Mucosa of gallbladder (tissue), 1 donor: ENCODE measurements at regions not wholly inside any gene's neighbourhood (a gene's known extent, or its start where the extent isn't known, plus 50 kb on each side); places are given as distances from the start of the nearest gene placed in this dataset.

ENCODE experiments used
- DNase-seq: peaks from one replicate; pipeline ENCODE4 v3.0.0-alpha.2; 2020; ENCODE audit warnings: low spot score
- donor health status: DM: no; HTN: no; CAD: no.

DNA sequence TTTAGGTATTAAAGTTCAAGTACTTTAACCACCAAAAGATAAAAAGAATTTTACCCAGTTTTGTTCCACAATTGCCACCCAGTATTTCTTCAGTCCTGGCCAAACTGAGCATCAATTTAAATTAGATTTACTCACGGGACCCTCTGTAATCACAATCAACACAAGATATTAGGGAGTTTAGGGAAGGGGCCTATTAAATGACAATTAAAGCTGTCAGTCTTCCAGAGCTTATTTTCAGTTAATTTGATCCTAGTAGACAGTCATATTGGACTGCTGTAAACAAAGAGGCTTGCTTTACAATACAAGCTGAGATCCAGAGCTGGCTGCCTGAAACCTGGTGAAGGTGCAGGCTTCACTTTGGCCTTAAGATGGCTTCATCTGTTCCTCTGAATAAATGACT is 321.2 kb upstream of the NBEA start:
- DNase-seq: no peak

DNA sequence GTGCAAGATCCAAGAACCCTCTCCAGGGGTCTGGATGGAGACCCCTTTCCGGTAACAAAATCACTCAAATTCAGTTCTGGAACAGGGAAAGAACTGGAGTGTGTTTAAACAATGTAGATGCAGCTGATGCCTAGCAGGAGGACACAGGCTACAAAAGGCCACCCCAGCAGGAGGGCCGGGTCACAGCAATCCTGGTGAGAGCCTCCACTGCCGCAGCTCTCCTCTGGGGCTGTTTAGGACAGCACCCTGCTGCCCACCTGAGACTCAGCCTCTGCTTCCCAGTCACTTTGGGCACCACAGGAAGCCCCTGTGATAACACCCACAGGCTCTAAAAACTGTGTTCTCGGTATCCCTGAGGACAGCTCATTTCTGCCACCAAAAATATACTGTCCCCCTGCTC is 318.7 kb upstream of the NBEA start:
- DNase-seq: no peak

DNA sequence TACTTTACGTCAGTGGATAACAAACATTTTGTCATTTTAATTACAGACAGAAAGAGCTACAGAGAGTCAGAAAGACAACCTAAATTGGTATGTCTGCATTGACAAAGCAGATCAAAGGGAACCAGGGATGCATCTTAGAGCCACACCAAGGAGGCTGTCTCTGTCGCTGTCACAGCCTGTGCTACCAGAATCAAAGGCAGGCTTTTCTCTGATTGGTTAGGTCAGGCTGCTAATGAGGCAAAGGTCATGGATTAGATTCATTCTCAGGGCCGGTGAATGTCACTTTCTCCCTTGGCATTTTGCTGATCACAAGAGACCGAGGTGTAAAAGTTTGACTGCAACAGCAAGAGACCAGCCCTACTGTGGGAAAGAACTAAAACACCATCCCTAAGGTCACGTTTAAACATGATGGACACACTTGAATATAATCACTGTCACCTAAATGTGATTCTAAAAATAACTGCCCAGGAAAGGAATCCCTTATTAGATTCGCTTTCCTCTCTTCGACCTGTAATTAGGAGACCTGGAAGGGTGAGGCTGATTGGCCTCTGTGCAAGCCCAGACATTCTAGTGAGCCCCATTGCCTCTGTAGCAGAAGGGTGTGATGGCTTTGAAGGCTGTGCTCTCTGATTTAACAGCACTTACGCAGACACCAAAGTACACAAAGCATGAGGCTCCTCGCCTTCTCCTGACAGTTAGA is 314.4 kb upstream of the NBEA start:
- no peak for DNase-seq

DNA sequence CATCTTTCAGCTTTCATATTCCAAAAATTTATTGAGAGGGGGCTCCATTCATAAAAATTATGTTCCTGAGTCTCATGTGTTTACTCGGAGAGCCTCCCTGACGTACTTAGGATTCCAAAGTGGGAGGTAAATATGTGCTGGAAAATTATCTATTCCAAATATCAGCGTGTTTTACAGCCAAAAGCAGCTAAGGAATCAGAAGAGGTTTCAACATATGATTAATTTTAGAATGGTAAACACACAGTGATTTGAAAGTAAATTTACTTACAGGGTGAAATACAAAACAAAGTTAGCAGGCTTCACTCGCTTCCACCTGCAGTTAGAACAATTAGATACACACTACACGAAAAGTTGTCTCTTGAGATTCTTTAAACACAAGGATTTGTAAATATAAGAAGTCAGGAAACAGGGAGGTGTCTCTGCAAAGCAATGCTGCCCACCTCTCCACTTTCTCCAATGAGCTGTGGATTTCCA is 313.8 kb upstream of the NBEA start:
- DNase-seq: no peak

DNA sequence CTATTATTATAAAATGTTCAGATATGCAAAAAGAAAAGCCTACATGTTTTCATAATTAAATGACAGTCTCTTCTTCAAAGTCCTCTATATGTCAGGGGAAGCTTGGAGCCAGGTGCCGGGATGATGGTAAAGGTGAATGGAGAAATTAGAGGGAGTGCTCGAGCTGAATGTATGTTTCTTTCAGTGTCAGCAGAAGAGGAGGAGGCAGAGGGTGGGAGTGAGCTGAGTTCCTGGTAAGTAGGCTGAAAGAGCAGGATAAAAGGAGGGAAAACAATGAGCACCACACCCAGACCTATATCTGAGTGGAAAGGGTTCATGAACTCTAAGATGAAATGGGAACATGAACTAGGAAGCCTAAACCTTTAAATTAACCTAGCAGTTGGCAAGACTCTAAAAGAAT is 307.6 kb upstream of the NBEA start:
- no peak for DNase-seq

DNA sequence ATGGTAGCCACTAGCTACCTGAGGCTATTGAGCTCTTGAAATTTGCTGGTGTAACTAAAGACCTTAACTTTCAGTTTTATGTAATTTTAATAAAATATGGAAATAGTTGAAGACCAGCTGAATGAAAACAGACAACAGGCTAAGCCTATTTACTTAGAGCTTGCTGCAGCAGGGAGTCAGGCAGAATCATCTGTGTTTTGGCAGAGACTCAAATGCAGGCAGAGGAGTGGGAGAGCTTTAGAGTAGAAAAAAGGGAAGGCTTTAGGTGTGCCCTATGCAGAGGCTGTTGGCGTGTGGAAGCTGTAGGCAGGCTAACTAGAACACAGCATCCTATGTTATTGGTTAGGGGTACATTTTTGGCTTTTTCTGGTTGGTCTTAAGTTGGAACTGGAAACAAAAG is 304.9 kb upstream of the NBEA start:
- DNase-seq: no peak

DNA sequence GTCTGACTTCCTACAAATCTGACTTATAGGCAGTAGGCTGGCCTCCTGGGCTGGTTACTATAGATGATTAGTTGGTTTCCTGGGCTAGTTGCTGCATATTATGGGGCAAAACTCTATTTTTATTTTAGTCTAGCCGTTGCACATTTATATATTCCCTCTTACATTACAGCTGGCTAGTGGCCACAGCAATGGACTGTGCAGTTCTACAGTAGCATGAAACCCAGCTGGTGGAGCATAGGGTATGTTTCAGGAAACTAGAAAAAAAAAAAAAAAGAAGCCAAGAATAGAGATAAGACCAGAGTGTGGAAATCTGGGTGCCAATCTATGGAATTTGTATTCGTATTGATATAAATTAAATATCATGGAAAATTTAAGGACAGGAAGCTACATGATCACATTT is 304.4 kb upstream of the NBEA start:
- no peak for DNase-seq

DNA sequence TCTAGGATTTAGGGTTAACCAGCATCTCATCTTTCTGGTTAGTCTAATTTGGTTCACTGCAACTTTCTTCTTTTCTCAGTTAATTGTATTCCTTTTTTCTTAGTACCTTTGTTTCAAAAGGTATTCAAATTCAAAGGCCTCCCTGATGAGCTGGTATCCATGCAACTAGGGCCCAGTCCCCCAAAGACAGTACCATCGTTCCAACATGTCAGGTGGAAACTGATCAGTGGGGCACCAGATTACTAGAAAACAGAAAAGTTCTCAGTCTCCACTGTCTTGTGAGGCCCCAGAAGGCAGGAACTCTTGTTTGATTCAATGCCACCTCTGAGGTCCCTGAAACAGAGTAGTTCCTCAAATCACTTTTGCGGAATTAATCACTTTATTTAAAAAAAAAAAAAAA is 303.2 kb upstream of the NBEA start:
- no peak for DNase-seq

DNA sequence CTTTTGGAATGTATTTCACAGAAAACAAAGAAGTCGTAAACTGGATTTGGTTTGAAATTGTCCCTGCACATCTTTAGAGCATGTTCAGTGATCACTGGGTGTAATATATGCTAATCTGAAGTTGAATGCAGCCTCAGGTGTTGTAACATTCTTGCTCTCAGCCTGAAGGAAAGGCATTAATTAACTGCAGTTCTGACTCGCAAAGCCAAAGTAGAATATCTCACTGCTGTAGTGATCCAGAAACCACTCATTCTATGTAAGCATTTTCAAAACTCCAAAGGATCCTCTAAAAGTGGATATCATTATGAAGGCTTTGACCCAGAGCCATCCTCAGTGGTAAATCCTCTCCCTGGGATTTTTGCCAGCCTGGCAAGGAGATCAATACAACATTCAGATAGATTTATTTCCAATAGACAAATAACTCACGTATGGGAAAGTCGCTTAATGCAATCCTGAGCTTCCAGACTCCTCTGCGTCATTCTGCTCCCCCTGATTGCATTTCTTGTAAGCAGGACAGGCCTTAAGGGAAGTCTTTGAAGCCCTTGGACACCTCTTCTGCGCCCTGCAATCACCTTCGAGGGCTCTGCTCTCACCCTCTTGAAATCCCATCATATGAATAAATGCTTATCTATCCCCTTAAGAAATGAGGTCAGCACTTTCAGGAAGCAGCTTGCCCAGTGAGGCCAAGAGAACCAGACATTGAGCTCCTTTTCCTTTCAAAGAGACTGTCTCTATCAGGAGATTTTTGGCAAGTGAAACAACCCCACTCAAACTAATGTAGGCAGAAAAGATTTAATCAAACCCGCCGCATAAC is 301.7 kb upstream of the NBEA start:
- no peak for DNase-seq

DNA sequence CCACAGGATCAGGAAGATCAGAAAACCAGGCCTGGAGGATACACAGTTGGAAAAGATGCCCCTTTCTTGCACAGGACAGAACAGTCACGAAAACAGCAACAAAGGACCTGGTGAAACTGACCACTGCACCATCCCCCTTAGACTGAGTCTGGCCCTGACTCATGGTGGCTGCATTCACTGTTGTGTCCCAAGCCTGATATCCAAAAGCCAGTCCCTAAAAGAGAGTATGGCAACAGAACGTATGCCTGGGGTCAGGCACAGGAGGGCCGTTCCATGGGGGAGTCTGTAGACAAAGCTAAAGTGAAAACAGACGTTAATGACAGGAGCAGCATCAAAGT is 301.1 kb upstream of the NBEA start:
- DNase-seq: no peak

DNA sequence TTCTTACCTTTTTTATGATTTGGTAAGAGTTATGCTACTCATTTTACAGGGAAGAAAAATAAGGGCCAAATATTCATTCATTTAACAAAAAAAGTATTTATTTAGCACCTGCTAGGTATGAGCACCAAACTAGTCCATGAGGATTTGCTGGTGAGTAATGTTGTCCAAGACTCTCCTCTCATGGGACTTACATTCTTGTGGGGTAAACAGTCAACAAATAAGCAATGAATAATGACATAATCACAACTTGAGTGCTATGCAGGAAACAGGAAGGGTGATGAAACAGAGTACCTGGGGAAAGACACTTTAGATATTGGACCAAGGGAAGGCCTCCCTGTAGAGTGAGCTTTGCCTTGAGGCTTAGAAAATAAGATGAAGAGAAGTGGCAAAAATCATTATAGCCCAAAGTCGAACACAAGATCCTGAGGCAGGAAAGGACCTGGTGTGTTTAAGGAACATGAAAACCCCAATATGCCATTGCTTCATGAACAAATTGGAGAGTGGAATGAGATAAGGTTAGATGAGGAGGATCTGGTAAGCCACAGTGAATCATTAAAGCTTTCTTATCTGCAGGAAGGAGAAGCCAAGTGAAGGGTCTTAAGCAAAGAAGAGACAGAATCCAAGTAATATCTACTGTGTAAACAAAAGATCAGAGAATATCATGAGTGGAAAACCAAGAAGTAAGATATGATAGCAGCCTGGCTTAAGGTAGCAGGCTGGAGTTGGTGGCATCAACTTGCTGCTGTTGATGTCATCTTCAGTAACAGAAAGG is 294.5 kb upstream of the NBEA start:
- no peak for DNase-seq

DNA sequence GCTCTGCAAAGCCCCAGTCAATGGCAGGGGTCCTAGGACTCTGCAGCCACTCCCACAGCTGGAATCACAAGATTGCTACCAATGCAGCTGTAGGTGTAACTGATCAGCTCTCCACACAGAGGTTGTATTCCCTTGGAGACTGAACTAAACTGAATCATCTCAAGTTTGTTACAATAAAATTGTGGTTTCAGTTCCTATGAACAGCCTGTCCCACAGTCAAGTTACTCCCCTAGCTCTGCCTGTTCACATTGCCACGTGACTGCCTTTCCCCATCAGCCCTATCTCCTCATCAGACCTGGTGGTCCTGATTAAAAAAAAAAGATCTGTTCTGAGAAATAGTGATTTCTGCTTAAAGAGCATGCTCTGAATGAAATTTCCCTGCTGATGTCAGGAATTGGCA is 287.9 kb upstream of the NBEA start:
- DNase-seq: no peak

DNA sequence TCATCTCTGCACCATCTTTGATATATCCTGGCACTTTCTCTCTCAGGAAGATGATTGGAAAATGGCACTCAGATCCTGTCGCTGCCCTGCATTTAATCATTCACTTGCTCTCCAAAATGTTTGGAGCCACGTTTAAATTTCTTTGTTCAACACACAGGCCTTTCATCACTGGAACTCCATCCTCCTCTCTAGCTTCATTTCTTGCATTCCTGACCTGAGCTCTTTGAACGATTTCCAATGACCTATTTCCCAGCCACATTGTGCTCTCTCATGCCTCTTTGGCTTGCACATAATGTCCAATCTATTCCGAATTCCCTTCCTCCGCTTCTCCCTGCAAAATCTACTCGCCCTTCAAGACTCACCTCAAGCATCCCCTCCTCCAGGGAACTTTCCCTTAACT is 287.4 kb upstream of the NBEA start:
- DNase-seq: peak; percentile 40

DNA sequence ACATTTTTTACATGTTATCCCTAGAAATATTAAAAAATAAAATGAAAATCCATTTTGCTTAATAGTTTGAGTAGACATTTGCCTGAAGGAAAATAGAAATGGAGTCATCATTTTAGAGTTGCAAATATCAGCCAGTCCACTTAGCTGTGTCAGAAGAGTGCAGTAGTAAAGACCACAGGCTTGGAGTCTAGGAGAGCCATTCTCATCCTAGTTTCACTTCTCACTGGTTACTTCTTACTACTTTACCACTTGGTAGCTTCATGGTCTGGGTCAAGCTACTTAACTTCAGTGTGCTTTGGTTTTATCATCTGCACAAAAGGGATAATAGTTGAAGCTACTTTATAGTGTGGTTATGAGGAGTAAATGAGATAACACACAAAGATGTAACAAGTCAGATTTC is 286.5 kb upstream of the NBEA start:
- no peak for DNase-seq

DNA sequence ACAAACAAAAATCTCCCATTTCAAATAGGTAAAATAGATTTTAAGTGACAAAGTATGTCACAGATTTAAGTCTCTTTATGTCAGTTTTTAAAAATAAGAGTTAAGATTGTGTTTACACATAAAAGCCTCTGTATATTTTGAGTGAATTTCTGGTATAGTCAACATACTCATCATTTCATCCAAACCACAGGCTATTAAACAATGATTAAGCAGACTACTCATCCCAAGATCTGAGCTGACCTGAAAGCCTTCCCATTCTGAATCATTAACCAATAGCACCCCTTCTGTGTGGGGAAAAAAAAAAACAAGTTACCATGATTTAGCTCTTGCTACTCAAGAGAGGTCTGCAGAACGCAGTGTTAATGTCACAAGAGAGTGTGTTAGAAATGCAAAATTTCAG is 284.4 kb upstream of the NBEA start:
- DNase-seq: no peak

DNA sequence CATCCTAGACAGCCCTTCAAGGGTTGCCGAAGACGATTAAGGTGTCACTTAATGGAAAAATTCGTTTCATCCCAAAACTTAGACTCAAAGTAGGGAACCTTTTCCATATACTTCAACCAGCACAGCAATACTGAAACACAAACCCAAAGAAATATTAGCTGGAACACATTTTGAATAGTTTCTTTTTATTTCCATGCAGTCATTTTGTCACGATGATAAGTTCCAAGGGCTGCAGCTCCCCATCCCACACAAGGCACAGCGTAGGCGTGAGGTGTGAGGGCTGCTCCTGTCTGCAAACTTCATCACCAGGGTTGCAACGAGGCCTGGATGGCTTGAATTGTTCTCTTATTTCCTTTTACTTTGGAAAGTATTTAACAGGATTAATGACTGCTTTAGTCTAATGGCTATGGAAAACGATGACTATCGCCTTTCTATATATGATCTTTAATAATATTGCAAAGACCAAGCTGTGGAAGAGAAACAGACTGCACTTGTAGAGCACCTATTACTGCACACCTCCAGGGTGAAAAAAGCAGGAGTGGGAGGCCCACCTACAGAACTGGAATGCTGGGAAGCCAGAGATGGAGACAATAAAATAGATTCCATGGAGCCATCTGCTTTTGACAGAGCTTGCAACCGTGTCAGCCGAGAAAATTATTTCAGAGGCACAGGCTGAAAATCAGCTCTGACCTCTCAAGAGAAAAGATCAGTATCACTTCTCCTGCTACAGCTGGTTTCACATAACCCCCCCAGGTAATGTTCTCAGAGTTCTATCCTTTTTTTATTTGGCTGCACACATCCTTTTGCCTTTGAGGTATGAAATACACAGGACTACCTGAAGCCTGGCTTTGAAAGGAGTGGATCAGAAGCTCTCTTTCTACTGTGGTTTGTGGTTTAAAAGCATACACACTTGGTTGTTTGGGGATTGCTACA is 274.5 kb upstream of the NBEA start:
- no peak for DNase-seq

DNA sequence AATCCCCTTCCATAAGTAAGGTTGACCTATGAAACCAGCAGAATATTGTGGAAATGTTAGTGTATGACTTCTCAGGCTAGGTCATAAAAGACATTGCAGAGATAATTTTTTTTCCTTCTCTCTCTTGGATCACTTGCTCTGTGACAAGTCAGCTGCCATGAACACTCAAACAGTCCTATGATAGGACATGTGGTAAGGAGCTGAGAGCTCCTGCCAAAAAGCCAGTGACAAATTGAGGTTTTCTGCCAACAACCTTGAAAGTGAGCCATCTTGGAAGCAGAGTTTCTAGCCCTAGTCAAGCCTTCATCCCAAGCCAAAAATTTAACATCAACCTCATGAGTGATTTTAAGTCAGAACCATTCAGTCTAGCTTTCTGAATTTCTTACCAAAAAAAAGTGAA is 270.9 kb upstream of the NBEA start:
- no peak for DNase-seq

DNA sequence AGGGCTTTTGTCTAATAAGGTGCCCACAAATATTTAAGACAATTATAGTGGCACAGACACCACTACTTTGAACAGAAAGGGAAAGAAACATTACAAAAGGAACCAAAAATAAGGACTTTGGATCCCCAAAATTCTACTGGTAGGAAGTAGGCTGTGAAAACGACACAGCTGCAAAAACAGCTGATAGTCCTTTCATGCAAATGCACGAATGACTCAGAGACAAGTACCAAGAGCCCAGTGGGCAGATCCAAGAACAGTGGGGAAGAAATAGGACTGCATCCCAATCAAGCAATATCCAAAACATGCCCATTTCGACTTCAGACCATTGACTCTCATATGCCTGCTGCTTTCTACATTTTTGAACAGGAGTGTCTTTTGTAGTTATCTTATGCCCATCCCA is 269.4 kb upstream of the NBEA start:
- DNase-seq: no peak

DNA sequence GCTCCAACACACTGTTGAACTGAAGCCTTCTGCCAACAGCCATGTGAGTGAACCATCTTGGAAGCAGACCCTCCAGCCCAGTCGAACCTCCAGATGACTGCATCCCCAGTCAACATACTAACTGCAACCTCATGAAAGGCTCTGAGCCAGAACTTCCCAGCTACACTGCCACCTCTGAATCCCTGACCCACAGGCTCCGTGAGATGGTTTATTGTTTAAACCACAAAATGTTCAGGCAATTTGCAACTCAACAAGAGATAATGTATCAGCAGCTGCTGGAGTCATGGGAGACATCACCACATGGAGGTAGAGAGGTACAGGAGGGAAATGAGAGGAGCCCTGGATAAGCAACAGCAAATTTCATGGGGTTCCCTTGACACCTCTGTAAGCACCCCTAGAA is 266.4 kb upstream of the NBEA start:
- no peak for DNase-seq

DNA sequence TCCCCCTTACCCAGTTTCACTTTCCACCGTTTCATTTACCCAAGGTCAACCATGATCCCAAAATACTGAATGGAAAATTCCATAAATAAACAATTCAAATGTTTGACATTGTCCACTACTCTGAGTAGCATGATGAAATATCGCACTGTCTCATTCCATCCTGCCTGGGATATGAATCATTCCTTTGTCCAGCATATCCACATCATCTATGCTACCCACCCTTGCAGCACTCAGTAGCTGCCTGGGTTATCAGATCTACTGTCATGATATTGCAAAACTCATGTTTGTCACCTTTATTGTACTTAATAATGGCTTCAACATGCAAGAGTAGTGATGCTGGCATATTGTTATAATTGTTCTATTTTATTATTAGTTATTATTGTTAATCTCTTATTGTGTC is 263.9 kb upstream of the NBEA start:
- no peak for DNase-seq

DNA sequence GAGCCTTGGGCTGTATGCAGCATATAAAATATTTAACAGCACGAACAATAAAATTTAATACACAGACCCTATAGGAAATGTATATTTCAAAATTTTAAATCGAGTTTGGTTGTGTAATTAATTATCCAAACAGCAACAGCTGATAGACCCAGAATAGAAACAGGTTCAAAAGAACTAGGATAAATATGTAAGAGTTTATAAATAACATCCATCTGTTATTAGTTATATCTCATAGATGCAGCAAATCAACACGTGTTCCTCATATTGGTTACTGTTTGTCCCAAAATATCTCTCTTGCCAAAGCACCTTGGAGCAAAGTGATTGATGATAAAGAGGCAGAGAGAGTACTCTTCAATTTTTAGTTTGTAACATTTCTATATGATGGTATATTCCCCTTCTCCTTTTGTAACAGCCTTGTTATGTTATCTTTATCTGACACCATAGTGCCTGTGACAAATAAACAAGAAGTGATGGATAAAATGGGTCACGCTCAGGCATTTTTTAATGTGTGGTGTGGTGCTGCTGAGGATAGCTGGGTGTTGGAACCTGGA is 260.6 kb upstream of the NBEA start:
- DNase-seq: no peak

DNA sequence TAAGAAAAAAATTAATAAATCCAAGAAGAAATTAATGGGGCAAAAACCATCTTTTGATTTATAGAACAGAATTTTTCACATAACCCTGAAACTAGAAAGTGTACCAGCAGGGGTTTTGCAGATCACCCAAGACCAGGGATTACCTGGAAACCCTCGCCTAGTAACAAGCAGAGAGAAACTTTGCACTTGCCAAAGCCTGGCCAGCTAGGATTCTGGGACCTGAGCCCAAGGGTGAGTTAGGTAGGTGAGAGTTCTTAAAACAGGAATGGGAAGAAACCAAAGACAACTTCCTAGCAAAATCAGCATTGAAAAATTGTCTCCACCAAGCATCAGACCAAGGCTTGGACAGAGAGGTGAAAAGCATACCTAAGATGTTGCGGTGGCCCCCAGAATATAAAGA is 247.0 kb upstream of the NBEA start:
- no peak for DNase-seq
